Thyroid gland (tissue), 4 donors: ENCODE measurements at regions not wholly inside any gene's neighbourhood (a gene's known extent, or its start where the extent isn't known, plus 50 kb on each side); places are given as distances from the start of the nearest gene placed in this dataset.

Source experiments
- CTCF ChIP-seq, 6 experiments: fragments of 200-600 bp in 3 of 6; fragments of 450-650 bp in 3 of 6; sonication (generic) in 3 of 6; IDR thresholded peaks; one replicate each; pipeline ENCODE4 v1.5.1; 2016 to 2019; ENCODE audit warnings: antibody characterized with exemption in 6 of 6, mild to moderate bottlenecking in 2 of 6, inconsistent platforms in 1 of 6, moderate library complexity in 1 of 6
- POLR2A ChIP-seq, 2 donors: fragments of 450-650 bp; IDR thresholded peaks; one replicate each; pipeline ENCODE4 v1.6.1; 2017; ENCODE audit warnings: antibody characterized with exemption in 2 of 2, mild to moderate bottlenecking in 2 of 2, moderate library complexity in 1 of 2

GRCh38 chr16:80100846-80101451, 439.8 kb upstream of the DYNLRB2 start:
- TF ChIP-seq POLR2A (IDR thresholded peaks at IDR 0.05) (no peak), CTCF (IDR thresholded peaks at IDR 0.05) (no peak)
